B cell (primary cell): ENCODE measurements at regions not wholly inside any gene's neighbourhood (a gene's known extent, or its start where the extent isn't known, plus 50 kb on each side); places are given as distances from the start of the nearest gene placed in this dataset.

ENCODE experiments used
- ATAC-seq: fragments of 200-7000 bp; cut with Tn5 transposase; one replicate; pipeline ENCODE4 v1.10.0; 2021; ENCODE audit warnings: low read depth, mild to moderate bottlenecking, moderate number of reproducible peaks, moderate library complexity
- CTCF ChIA-PET: fragments of 350-600 bp; sonication (Branson Sonifier 250); formaldehyde crosslinking; loops from one replicate; lab custom pipeline; 2021; ENCODE audit warnings: antibody characterized with exemption, inconsistent platforms; lab: Charles Lee
- POLR2A ChIA-PET: fragments of 350-600 bp; sonication (Branson Sonifier 250); formaldehyde crosslinking; loops from one replicate; lab custom pipeline; 2021; ENCODE audit warnings: antibody characterized with exemption; lab: Charles Lee
- DNase-seq: peaks from one replicate; pipeline ENCODE4 v3.0.0; 2013
- H2AFZ ChIP-seq: 2 replicates; pipeline ENCODE4 v1.6.1; 2012; ENCODE audit warnings: mild to moderate bottlenecking, low read depth, low read length; ENCODE audit not compliant: insufficient read depth, poor library complexity, severe bottlenecking
- H3K27ac ChIP-seq, 2 donors: 1 replicate in 1 of 2; 2 replicates in 1 of 2; pipeline ENCODE4 v1.5.1; 2012 to 2013; ENCODE audit warnings: low read length in 2 of 2, mild to moderate bottlenecking in 2 of 2, moderate library complexity in 1 of 2
- H3K27me3 ChIP-seq, 4 experiments: fragments of 200-600 bp in 1 of 4; sonication (generic) in 1 of 4; replicated peaks in 1 of 4; 1 replicate in 2 of 4; 2 replicates in 2 of 4; pipeline versions ENCODE4 v1.6.1 to v1.7.0; 2013 to 2016; ENCODE audit warnings: low read length in 3 of 4, mild to moderate bottlenecking in 2 of 4, mixed read lengths in 1 of 4, moderate library complexity in 1 of 4; ENCODE audit not compliant: insufficient read depth in 4 of 4, control insufficient read depth in 3 of 4; ENCODE audit errors: control extremely low read depth in 1 of 4
- H3K36me3 ChIP-seq, 2 experiments: replicated peaks in 1 of 2; 1 replicate in 1 of 2; 2 replicates in 1 of 2; pipeline versions ENCODE4 v1.6.1 to v1.7.1; 2013; ENCODE audit warnings: low read length in 1 of 2; ENCODE audit not compliant: insufficient read depth in 2 of 2, control insufficient read depth in 1 of 2; ENCODE audit errors: control extremely low read depth in 1 of 2, extremely low read depth in 1 of 2
- H3K4me1 ChIP-seq, 2 donors: fragments of 200-600 bp in 1 of 2; sonication (generic) in 1 of 2; 1 replicate in 1 of 2; 2 replicates in 1 of 2; pipeline versions ENCODE4 v1.5.1 to v1.6.1; 2013 to 2017; ENCODE audit warnings: low read length in 2 of 2; ENCODE audit not compliant: control insufficient read depth in 2 of 2, insufficient read depth in 2 of 2
- H3K4me2 ChIP-seq: replicated peaks from 2 replicates; pipeline ENCODE3; 2012; ENCODE audit warnings: mild to moderate bottlenecking, low read depth, low read length; ENCODE audit not compliant: poor library complexity, severe bottlenecking
- H3K4me3 ChIP-seq, 5 experiments: fragments of 200-600 bp in 1 of 5; sonication (generic) in 1 of 5; 1 replicate in 3 of 5; 2 replicates in 2 of 5; pipeline versions ENCODE4 v1.5.1 to v1.7.0; 2011 to 2016; ENCODE audit warnings: low read length in 4 of 5, mild to moderate bottlenecking in 4 of 5, low read depth in 2 of 5, control low read depth in 1 of 5, moderate library complexity in 1 of 5; ENCODE audit not compliant: insufficient read depth in 1 of 5; ENCODE audit errors: control extremely low read depth in 1 of 5, extremely low read depth in 1 of 5
- H3K79me2 ChIP-seq: fragments of 200-600 bp; sonication (generic); one replicate; pipeline ENCODE4 v1.6.0; 2016; ENCODE audit warnings: low read length; ENCODE audit not compliant: control insufficient read depth, insufficient read depth
- H3K9ac ChIP-seq: fragments of 200-600 bp; sonication (generic); 2 replicates; pipeline ENCODE4 v1.6.1; 2017; ENCODE audit warnings: mild to moderate bottlenecking, low read length, moderate library complexity
- H3K9me3 ChIP-seq, 3 donors: one replicate each; pipeline versions ENCODE4 v1.6.1 to v1.7.1; 2013; ENCODE audit warnings: low read length in 2 of 3; ENCODE audit not compliant: control insufficient read depth in 2 of 3, insufficient read depth in 1 of 3; ENCODE audit errors: control extremely low read depth in 1 of 3
- H4K20me1 ChIP-seq: 2 replicates; pipeline ENCODE4 v1.6.0; 2012; ENCODE audit warnings: mild to moderate bottlenecking, low read length; ENCODE audit not compliant: insufficient read depth, control insufficient read depth, poor library complexity, severe bottlenecking
- H3K27ac Mint-ChIP-seq: one replicate; pipeline ENCODE4 v1.8.0; 2021; ENCODE audit warnings: mixed read lengths
- H3K27me3 Mint-ChIP-seq: one replicate; pipeline ENCODE4 v1.8.0; 2021; ENCODE audit warnings: mixed read lengths
- H3K4me1 Mint-ChIP-seq: one replicate; pipeline ENCODE4 v1.8.0; 2021; ENCODE audit warnings: mixed read lengths
- H3K4me3 Mint-ChIP-seq: one replicate; pipeline ENCODE4 v1.8.0; 2021; ENCODE audit warnings: mixed read lengths
- H3K9me3 Mint-ChIP-seq: one replicate; pipeline ENCODE4 v1.8.0; 2022; ENCODE audit warnings: mixed read lengths; ENCODE audit not compliant: insufficient read depth
- EZH2 ChIP-seq: IDR thresholded peaks from 2 replicates; pipeline ENCODE4 v1.6.1; 2012; ENCODE audit warnings: borderline replicate concordance, low read depth, mild to moderate bottlenecking, moderate library complexity, low read length; ENCODE audit not compliant: insufficient read depth, poor library complexity, severe bottlenecking
- WGBS: methylation state at CpG from one replicate; pipeline ENCODE4 v1.1.5; 2013; ENCODE audit warnings: missing lambda C conversion rate; ENCODE audit not compliant: insufficient coverage; 5-methylcytosine and 5-hydroxymethylcytosine counted together
- intact Hi-C: fragments of 100-400 bp; cut with micrococcal nuclease; formaldehyde crosslinking; loops from one replicate; pipeline ENCODE4 v1.10.0; 2022
- TF ChIP-seq, protein P1 (sequence below): fragments of 200-600 bp; IDR thresholded peaks from one replicate; pipeline ENCODE4 v1.8.0; 2022; ENCODE audit warnings: antibody characterized with exemption, mild to moderate bottlenecking

- WGBS, result 88% methylated on average over 6 of the region's 6 CpGs
- TF ChIP-seq, protein P1, sequence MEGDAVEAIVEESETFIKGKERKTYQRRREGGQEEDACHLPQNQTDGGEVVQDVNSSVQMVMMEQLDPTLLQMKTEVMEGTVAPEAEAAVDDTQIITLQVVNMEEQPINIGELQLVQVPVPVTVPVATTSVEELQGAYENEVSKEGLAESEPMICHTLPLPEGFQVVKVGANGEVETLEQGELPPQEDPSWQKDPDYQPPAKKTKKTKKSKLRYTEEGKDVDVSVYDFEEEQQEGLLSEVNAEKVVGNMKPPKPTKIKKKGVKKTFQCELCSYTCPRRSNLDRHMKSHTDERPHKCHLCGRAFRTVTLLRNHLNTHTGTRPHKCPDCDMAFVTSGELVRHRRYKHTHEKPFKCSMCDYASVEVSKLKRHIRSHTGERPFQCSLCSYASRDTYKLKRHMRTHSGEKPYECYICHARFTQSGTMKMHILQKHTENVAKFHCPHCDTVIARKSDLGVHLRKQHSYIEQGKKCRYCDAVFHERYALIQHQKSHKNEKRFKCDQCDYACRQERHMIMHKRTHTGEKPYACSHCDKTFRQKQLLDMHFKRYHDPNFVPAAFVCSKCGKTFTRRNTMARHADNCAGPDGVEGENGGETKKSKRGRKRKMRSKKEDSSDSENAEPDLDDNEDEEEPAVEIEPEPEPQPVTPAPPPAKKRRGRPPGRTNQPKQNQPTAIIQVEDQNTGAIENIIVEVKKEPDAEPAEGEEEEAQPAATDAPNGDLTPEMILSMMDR, result no peak
- TF ChIP-seq EZH2, result no peak
- Histone ChIP-seq H3K4me3 (no peak overlapping the region), H3K9me3 (peaks cover 0 to 12% (median 0%) of the 10 kb centered on the region in 3 donors), H3K27ac (no peak overlapping the region), H4K20me1 (no peaks in the 10 kb centered on the region), H3K36me3 (no peaks in the 10 kb centered on the region), H2AFZ (no peak overlapping the region), H3K27me3 (peaks cover 0 to 16% (median 7%) of the 10 kb centered on the region in 4 experiments), H3K4me1 (peaks cover 4 to 6% of the 10 kb centered on the region in 2 donors), H3K79me2 (no peaks in the 10 kb centered on the region), H3K4me2 (no peak overlapping the region), H3K9ac (no peak overlapping the region)
- no peak overlapping the region for H3K27ac Mint-ChIP-seq
- intact Hi-C loops, result no loop called here
- H3K27me3 Mint-ChIP-seq, result peaks cover 53% of the 10 kb centered on the region
- H3K9me3 Mint-ChIP-seq, result peaks cover 2% of the 10 kb centered on the region
- DNase-seq (no peak), ATAC-seq (no peak)
- H3K4me1 Mint-ChIP-seq, result peaks cover 9% of the 10 kb centered on the region
- H3K4me3 Mint-ChIP-seq, result no peak overlapping the region
- CTCF ChIA-PET, result no interaction called here
- POLR2A ChIA-PET, result no interaction called here
These were observed 60.1 kb upstream of the MLN start for GRCh38 chr6:33863723-33864440.

- TF ChIP-seq, protein P1, result no peak
- no peak for TF ChIP-seq EZH2
- no peaks in the 10 kb centered on the region for H3K36me3 ChIP-seq
- Mint-ChIP-seq H3K27ac (no peak overlapping the region), H3K9me3 (peaks cover 2% of the 10 kb centered on the region), H3K4me1 (peaks cover 9% of the 10 kb centered on the region), H3K4me3 (no peak overlapping the region), H3K27me3 (peaks cover 52% of the 10 kb centered on the region)
- no peak overlapping the region for H3K9ac ChIP-seq
- CTCF ChIA-PET, result no interaction called here
- 94% methylated on average over 5 of the region's 6 CpGs for WGBS
- intact Hi-C loops, result no loop called here
- H3K9me3 ChIP-seq, result peaks cover 0 to 12% (median 0%) of the 10 kb centered on the region in 3 donors
- no peaks in the 10 kb centered on the region for H4K20me1 ChIP-seq
- POLR2A ChIA-PET, result no interaction called here
- H2AFZ ChIP-seq, result no peak overlapping the region
- no peak overlapping the region for H3K4me3 ChIP-seq
- no peaks in the 10 kb centered on the region for H3K79me2 ChIP-seq
- no peak for DNase-seq
- no peak overlapping the region for H3K27ac ChIP-seq
- no peak for ATAC-seq
- H3K4me2 ChIP-seq, result no peak overlapping the region
- peaks cover 0 to 23% (median 7%) of the 10 kb centered on the region in 4 experiments for H3K27me3 ChIP-seq
- H3K4me1 ChIP-seq, result peaks cover 4 to 6% of the 10 kb centered on the region in 2 donors
These were observed 59.3 kb upstream of the MLN start for GRCh38 chr6:33863084-33863483.
